RWPE2 (cell line): ENCODE measurements at regions not wholly inside any gene's neighbourhood (a gene's known extent, or its start where the extent isn't known, plus 50 kb on each side); places are given as distances from the start of the nearest gene placed in this dataset.
"Not testable (repeated sequence)": the region's sequence is repeated elsewhere in the genome, so short reads cannot be mapped to it uniquely, and the experiment has no call there.

ENCODE experiments used
- ATAC-seq: fragments of 200-7000 bp; cut with Tn5 transposase; 3 replicates; pipeline ENCODE4 v1.9.1; 2021; ENCODE audit warnings: low read depth
- DNase-seq: peaks from one replicate; pipeline ENCODE4 v3.0.0-alpha.2; 2020; ENCODE audit warnings: low spot score
- H3K27ac ChIP-seq: fragments of 450-650 bp; 2 replicates; pipeline ENCODE4 v1.5.1; 2017; ENCODE audit warnings: mild to moderate bottlenecking; ENCODE audit not compliant: poor library complexity, severe bottlenecking
- H3K27me3 ChIP-seq: fragments of 250-450 bp; sonication (Bioruptor Pico); 2 replicates; pipeline ENCODE4 v1.5.1; 2021; ENCODE audit warnings: mild to moderate bottlenecking, moderate library complexity; ENCODE audit not compliant: insufficient read depth, poor library complexity, severe bottlenecking
- H3K36me3 ChIP-seq: fragments of 250-450 bp; sonication (Bioruptor Pico); 2 replicates; pipeline ENCODE4 v1.5.1; 2020; ENCODE audit warnings: low read depth, mild to moderate bottlenecking, moderate library complexity
- H3K4me1 ChIP-seq: fragments of 250-450 bp; sonication (Bioruptor Pico); 2 replicates; pipeline ENCODE4 v1.5.1; 2021; ENCODE audit warnings: mild to moderate bottlenecking, moderate library complexity; ENCODE audit not compliant: insufficient read depth, poor library complexity, severe bottlenecking
- H3K4me3 ChIP-seq: fragments of 250-450 bp; sonication (Bioruptor Pico); 2 replicates; pipeline ENCODE4 v1.5.1; 2021; ENCODE audit warnings: mild to moderate bottlenecking, moderate library complexity; ENCODE audit not compliant: severe bottlenecking
- H3K9me3 ChIP-seq: fragments of 250-450 bp; sonication (Bioruptor Pico); 2 replicates; pipeline ENCODE4 v1.5.1; 2021; ENCODE audit warnings: mild to moderate bottlenecking, moderate library complexity; ENCODE audit not compliant: severe bottlenecking
- CTCF ChIP-seq: fragments of 450-650 bp; IDR thresholded peaks from one replicate; pipeline ENCODE4 v1.5.1; 2017; ENCODE audit warnings: mild to moderate bottlenecking, moderate library complexity; ENCODE audit not compliant: poor library complexity, severe bottlenecking

- no peak for TF ChIP-seq CTCF
- Histone ChIP-seq H3K4me1 (no peaks in the 10 kb centered on the region), H3K36me3 (no peaks in the 10 kb centered on the region), H3K27me3 (no peaks in the 10 kb centered on the region), H3K9me3 (no peaks in the 10 kb centered on the region), H3K4me3 (no peak overlapping the region), H3K27ac (no peak overlapping the region)
- no peak for DNase-seq
- ATAC-seq, result no peak; the same call in 2 of the 3 replicates
These were observed 128.0 kb downstream of the RFPL4B start for GRCh38 chr6:112475083-112475482.

- no peak for TF ChIP-seq CTCF
- no peak for DNase-seq
- peaks cover 10% of the 10 kb centered on the region for H3K4me1 ChIP-seq
- H3K4me3 ChIP-seq, result no peak overlapping the region
- no peaks in the 10 kb centered on the region for H3K9me3 ChIP-seq
- no peaks in the 10 kb centered on the region for H3K36me3 ChIP-seq
- no peak overlapping the region for H3K27ac ChIP-seq
- no peak for ATAC-seq
- H3K27me3 ChIP-seq, result no peaks in the 10 kb centered on the region
These were observed 130.0 kb downstream of the RFPL4B start for GRCh38 chr6:112477125-112477524.

GRCh38 chr6:112478036-112478435, 130.9 kb downstream of the RFPL4B start:
- no peak for ATAC-seq
- no peaks in the 10 kb centered on the region for H3K36me3 ChIP-seq
- no peak for TF ChIP-seq CTCF
- H3K4me3 ChIP-seq, result no peak overlapping the region
- no peaks in the 10 kb centered on the region for H3K9me3 ChIP-seq
- no peaks in the 10 kb centered on the region for H3K27me3 ChIP-seq
- DNase-seq, result no peak
- peaks cover 10% of the 10 kb centered on the region for H3K4me1 ChIP-seq
- no peak overlapping the region for H3K27ac ChIP-seq

GRCh38 chr6:112479975-112480374, 132.8 kb downstream of the RFPL4B start:
- H3K27ac ChIP-seq, result peak overlapping the region; percentile 29
- not testable (repeated sequence) for H3K27me3 ChIP-seq, ATAC-seq, DNase-seq, H3K4me3 ChIP-seq, H3K4me1 ChIP-seq, H3K9me3 ChIP-seq, H3K36me3 ChIP-seq

GRCh38 chr6:112480553-112480952, 133.4 kb downstream of the RFPL4B start:
- TF ChIP-seq CTCF, result no peak
- H3K4me3 ChIP-seq, result no peak overlapping the region
- DNase-seq (no peak), ATAC-seq (peak; percentile 98)
- peaks cover 10% of the 10 kb centered on the region for H3K4me1 ChIP-seq
- H3K9me3 ChIP-seq, result no peaks in the 10 kb centered on the region
- H3K27ac ChIP-seq, result peak overlapping the region; percentile 29
- no peaks in the 10 kb centered on the region for H3K27me3 ChIP-seq
- H3K36me3 ChIP-seq, result no peaks in the 10 kb centered on the region

- no peaks in the 10 kb centered on the region for H3K9me3 ChIP-seq
- peak overlapping the region; percentile 29 for H3K27ac ChIP-seq
- no peak for DNase-seq
- H3K4me3 ChIP-seq, result no peak overlapping the region
- H3K36me3 ChIP-seq, result no peaks in the 10 kb centered on the region
- no peak for ATAC-seq
- H3K4me1 ChIP-seq, result peaks cover 13% of the 10 kb centered on the region
- no peaks in the 10 kb centered on the region for H3K27me3 ChIP-seq
- TF ChIP-seq CTCF, result no peak
These were observed 134.1 kb downstream of the RFPL4B start for GRCh38 chr6:112481211-112481610.
